ENCODE measurements at regions not wholly inside any gene's neighbourhood (a gene's known extent, or its start where the extent isn't known, plus 50 kb on each side); places are given as distances from the start of the nearest gene placed in this dataset.

DNA sequence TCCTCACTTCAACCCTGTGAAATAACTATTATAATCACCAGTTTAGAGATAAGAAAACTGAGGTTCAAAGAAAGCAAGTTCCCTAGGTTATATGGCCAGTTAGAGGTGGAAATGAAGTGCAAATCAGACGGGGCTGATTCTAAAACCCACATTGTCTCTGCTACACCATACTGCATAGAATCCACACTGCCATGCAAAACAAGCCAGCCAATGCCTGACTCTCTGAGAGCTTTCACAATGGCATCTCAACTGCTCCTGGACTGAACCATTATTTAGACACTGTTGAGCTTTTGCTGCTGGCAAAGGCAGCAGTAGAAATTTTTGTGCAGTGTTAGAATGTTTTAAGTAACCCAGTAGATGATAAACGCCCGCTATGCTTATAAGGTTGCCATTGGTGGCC, 195.2 kb upstream of the CNR1 start:
- TF ChIP-seq, protein P1, sequence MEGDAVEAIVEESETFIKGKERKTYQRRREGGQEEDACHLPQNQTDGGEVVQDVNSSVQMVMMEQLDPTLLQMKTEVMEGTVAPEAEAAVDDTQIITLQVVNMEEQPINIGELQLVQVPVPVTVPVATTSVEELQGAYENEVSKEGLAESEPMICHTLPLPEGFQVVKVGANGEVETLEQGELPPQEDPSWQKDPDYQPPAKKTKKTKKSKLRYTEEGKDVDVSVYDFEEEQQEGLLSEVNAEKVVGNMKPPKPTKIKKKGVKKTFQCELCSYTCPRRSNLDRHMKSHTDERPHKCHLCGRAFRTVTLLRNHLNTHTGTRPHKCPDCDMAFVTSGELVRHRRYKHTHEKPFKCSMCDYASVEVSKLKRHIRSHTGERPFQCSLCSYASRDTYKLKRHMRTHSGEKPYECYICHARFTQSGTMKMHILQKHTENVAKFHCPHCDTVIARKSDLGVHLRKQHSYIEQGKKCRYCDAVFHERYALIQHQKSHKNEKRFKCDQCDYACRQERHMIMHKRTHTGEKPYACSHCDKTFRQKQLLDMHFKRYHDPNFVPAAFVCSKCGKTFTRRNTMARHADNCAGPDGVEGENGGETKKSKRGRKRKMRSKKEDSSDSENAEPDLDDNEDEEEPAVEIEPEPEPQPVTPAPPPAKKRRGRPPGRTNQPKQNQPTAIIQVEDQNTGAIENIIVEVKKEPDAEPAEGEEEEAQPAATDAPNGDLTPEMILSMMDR (conservative IDR thresholded peaks at IDR 0.05), result no peak
- TF ChIP-seq EZH2 (IDR thresholded peaks at IDR 0.05; ENCODE audit: low read depth), result no peak
